GM13976 (cell line): ENCODE measurements at regions not wholly inside any gene's neighbourhood (a gene's known extent, or its start where the extent isn't known, plus 50 kb on each side); places are given as distances from the start of the nearest gene placed in this dataset.

ENCODE experiments used
- DNase-seq: peaks from one replicate; pipeline ENCODE4 v3.0.0; 2012; ENCODE audit warnings: low spot score
- in situ Hi-C: fragments of 300-500 bp; cut with MboI; formaldehyde crosslinking; loops from one replicate; pipeline ENCODE4 v1.12.0; 2022; ENCODE audit warnings: low sequenced_read_pairs, mixed read lengths, inconsistent platforms; ENCODE audit not compliant: unreplicated experiment
- TF ChIP-seq, protein P1 (sequence below): IDR thresholded peaks from 2 replicates; pipeline ENCODE4 v1.5.1; 2012; ENCODE audit warnings: borderline replicate concordance, mild to moderate bottlenecking; ENCODE audit not compliant: insufficient read depth; ENCODE audit errors: extremely low read depth, missing control alignments, control extremely low read depth

DNA sequence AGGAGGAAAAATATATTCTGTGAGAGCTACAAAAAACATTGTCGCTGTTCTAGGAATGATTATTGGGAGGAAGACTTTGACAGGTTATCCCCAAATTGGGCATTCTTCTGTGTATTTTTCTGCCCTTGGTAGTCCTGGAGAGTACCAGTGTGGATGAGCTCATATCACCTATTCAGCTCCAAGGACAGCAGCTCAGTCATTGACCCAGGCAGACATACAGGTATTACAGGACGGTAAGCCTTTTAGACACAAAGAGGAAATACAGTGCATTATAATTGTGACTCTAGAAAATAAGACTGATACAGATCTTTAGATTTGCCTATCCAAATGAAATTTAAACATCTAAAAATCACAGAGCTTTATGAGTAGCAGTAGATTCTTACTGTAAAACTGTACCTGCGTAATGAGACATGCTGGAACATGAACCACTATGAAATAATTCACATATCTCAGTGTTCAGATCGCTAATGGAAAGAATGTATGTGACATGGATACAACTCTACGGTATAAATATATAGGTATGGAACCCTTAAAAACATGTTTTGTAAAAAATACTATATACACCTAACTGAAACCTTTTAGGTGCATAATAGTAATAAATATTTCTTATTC, 56.0 kb downstream of the PLK2 start:
- in situ Hi-C loops = no loop called here
- TF ChIP-seq, protein P1, sequence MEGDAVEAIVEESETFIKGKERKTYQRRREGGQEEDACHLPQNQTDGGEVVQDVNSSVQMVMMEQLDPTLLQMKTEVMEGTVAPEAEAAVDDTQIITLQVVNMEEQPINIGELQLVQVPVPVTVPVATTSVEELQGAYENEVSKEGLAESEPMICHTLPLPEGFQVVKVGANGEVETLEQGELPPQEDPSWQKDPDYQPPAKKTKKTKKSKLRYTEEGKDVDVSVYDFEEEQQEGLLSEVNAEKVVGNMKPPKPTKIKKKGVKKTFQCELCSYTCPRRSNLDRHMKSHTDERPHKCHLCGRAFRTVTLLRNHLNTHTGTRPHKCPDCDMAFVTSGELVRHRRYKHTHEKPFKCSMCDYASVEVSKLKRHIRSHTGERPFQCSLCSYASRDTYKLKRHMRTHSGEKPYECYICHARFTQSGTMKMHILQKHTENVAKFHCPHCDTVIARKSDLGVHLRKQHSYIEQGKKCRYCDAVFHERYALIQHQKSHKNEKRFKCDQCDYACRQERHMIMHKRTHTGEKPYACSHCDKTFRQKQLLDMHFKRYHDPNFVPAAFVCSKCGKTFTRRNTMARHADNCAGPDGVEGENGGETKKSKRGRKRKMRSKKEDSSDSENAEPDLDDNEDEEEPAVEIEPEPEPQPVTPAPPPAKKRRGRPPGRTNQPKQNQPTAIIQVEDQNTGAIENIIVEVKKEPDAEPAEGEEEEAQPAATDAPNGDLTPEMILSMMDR = no peak
- no peak for DNase-seq

DNA sequence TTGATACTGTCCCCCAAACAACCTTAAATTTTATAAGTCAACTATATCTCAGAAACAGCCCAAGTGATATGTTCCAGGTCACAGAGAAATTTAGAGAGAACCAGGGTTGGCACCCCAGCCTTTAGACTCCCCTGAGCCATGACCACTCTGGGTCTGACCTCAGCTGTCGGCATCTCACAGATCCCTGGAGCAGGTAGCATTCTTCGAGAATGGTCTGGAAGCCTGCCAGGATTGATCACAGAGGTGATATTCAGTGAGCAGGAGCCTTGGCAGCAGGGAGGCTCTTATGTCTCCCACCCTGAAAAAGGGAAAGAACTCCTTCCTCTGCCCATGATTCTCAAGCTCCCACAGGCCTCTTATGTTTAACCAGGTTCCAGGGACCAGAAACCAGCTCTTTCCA, 58.2 kb downstream of the PLK2 start:
- TF ChIP-seq, protein P1 = no peak
- in situ Hi-C loops = no loop called here
- no peak for DNase-seq

DNA sequence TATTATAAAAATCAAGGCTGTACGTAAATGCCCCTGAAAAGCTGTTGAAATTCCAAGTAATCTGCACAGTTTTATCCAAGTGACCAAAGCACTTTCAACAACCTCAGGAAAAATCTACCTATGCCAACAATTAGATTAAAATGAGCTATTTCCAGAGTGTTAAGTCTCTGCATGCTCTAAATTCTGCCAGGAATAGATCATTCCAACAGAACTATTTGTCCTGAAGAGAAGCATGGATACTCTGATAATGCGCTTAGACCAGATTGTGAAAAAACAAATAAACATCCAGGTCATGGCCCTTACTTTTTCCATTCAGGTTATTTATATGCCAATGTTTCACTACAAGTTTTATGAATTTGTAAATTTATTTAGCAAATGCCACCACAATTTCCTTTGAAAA, 59.1 kb downstream of the PLK2 start:
- DNase-seq = no peak
- in situ Hi-C loops = no loop called here
- TF ChIP-seq, protein P1 = no peak

DNA sequence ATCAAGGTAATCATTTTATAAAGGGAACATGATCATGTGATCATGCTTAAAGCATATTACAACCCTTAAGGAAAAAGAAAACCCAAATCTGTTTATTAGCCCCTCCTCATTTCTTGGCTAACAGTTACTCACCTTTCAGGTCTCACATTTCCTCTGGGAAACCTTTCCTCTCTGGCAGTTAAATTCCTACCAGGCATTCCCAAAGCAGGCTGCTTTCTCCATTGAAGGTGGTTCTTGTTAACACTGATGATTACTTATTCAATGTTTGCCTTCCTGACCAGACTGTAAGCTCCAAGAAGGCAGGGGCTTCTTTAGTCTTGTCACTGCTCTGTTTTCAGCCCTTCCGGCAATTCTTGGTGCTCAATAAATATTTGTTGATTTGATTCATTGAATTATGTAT, 59.9 kb downstream of the PLK2 start:
- in situ Hi-C loops = no loop called here
- DNase-seq = no peak
- TF ChIP-seq, protein P1 = no peak

DNA sequence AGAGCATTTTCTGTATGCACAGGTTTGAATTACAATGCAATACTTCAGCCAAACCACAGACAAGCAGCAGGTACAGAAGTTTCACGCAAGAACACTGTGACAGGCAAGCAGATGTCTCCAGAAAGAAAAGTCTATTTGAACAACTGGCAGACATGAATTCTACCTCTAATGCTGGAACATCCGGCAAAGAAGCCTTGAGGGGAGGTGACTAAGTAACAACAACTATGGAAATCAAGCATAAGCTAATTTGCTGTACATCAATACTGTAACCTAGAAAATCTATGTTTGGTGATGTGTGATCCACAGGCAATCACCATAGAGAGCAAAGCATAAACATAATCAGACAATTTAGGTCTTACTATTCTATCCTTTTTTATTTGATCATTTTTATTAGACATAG, 65.5 kb downstream of the PLK2 start:
- in situ Hi-C loops = no loop called here
- TF ChIP-seq, protein P1 = no peak
- DNase-seq = no peak

DNA sequence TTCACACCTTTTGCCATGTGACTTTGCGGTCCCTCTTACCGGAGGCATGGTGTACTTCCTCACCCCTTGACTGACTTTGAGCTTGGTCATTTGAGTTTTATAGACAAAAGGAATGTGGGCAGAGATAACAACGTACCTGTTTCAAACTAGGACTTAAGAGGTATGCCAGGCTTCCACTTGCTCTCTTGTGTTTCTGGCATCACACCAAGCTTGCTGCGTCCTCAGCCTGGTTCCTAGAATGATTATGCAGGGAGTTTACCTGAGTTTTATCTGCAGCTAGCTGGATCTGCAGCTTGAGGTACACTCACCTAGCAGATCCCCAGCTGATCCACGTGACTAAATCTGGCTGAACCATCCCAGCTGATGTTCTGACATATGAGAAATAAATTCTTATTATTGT, 66.2 kb downstream of the PLK2 start:
- in situ Hi-C loops = no loop called here
- no peak for DNase-seq
- TF ChIP-seq, protein P1 = no peak

DNA sequence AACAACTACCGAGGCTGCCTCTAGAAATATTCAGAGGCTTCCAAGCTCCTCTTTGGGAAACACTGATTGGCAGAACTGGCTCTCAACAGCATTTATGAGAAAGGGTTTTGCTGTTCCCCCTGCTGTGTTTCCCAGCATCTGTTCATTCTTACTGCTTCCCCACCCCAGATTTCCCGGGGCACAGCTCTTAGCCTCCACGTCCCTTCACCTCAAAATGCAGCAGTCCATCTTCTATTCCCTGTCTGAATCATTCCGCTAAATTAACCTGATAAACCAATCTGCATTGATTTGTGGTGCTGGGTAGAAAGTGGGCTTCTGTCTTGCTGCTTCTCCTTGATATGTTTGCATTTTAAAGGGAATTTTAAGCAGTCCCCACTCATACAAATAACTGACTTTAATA, 67.4 kb downstream of the PLK2 start:
- TF ChIP-seq, protein P1 = no peak
- DNase-seq = no peak
- in situ Hi-C loops = no loop called here
